OCI-LY1 (cell line): ENCODE measurements at regions not wholly inside any gene's neighbourhood (a gene's known extent, or its start where the extent isn't known, plus 50 kb on each side); places are given as distances from the start of the nearest gene placed in this dataset.

Source experiments
- H2AFZ ChIP-seq: fragments of 200-600 bp; sonication (generic), shearing (Covaris generic); 2 replicates; pipeline ENCODE4 v1.6.0; 2014; ENCODE audit warnings: antibody characterized with exemption, mild to moderate bottlenecking, low read length
- H3F3A ChIP-seq: fragments of 200-600 bp; sonication (generic), shearing (Covaris generic); 2 replicates; pipeline ENCODE4 v1.6.0; 2014; ENCODE audit warnings: mild to moderate bottlenecking, antibody characterized with exemption, low read length, moderate library complexity; ENCODE audit not compliant: insufficient read depth
- H3K27ac ChIP-seq: fragments of 200-600 bp; sonication (generic); 2 replicates; pipeline ENCODE4 v1.5.1; 2014; ENCODE audit warnings: low read length, mixed run types, mild to moderate bottlenecking, low read depth; ENCODE audit not compliant: poor library complexity, severe bottlenecking
- H3K27me3 ChIP-seq: fragments of 200-600 bp; sonication (generic); 2 replicates; pipeline ENCODE4 v1.6.0; 2014; ENCODE audit warnings: antibody characterized with exemption, mild to moderate bottlenecking, low read length, moderate library complexity; ENCODE audit not compliant: insufficient read depth
- H3K36me3 ChIP-seq: fragments of 200-600 bp; sonication (generic); 2 replicates; pipeline ENCODE4 v1.6.1; 2014; ENCODE audit warnings: mild to moderate bottlenecking, antibody characterized with exemption, low read length, moderate library complexity, mixed read lengths; ENCODE audit not compliant: insufficient read depth
- H3K4me1 ChIP-seq: fragments of 200-600 bp; sonication (generic); 2 replicates; pipeline ENCODE4 v1.5.1; 2014; ENCODE audit warnings: mild to moderate bottlenecking, low read length, moderate library complexity; ENCODE audit not compliant: insufficient read depth, severe bottlenecking
- H3K4me2 ChIP-seq: fragments of 200-600 bp; sonication (generic), shearing (Covaris generic); 2 replicates; pipeline ENCODE4 v1.6.1; 2014; ENCODE audit warnings: low read length
- H3K4me3 ChIP-seq: fragments of 200-600 bp; sonication (generic); 2 replicates; pipeline ENCODE4 v1.5.1; 2014; ENCODE audit warnings: low read length, low read depth, mild to moderate bottlenecking, mixed read lengths; ENCODE audit not compliant: poor library complexity, severe bottlenecking
- H3K79me2 ChIP-seq: fragments of 200-600 bp; shearing (Covaris generic); 2 replicates; pipeline ENCODE4 v1.6.1; 2016; ENCODE audit warnings: mixed run types, low read length, mixed read lengths; ENCODE audit not compliant: insufficient read depth
- H3K9ac ChIP-seq: fragments of 200-600 bp; sonication (generic), shearing (Covaris generic); 2 replicates; pipeline ENCODE4 v1.6.1; 2014; ENCODE audit warnings: mild to moderate bottlenecking, low read length, mixed read lengths
- H3K9me2 ChIP-seq: fragments of 200-600 bp; sonication (generic), shearing (Covaris generic); 2 replicates; pipeline ENCODE4 v1.6.1; 2014; ENCODE audit warnings: low read depth, mild to moderate bottlenecking, low read length, mixed read lengths
- H3K9me3 ChIP-seq: fragments of 200-600 bp; shearing (Covaris generic); 2 replicates; pipeline ENCODE4 v1.6.1; 2014; ENCODE audit warnings: low read length, mixed read lengths
- H4K20me1 ChIP-seq: fragments of 200-600 bp; sonication (generic), shearing (Covaris generic); 2 replicates; pipeline ENCODE4 v1.6.0; 2016; ENCODE audit warnings: mild to moderate bottlenecking, low read length; ENCODE audit not compliant: insufficient read depth
- CTCF ChIP-seq: fragments of 200-600 bp; sonication (generic), shearing (Covaris generic); IDR thresholded peaks from 2 replicates; pipeline ENCODE4 v1.5.1; 2017; ENCODE audit warnings: mild to moderate bottlenecking, antibody characterized with exemption, low read length, moderate library complexity, mixed read lengths
- EZH2 ChIP-seq: fragments of 200-600 bp; sonication (generic), shearing (Covaris generic); IDR thresholded peaks from 2 replicates; pipeline ENCODE4 v1.8.0; 2017; ENCODE audit warnings: borderline replicate concordance, mixed run types, mild to moderate bottlenecking, antibody characterized with exemption, low read length, moderate library complexity, mixed read lengths

GRCh38 chr1:29829448-29830344, 593.4 kb downstream of the PTPRU start:
- no peaks in the 10 kb centered on the region for H4K20me1 ChIP-seq
- H3K27ac ChIP-seq, result no peak overlapping the region
- no peaks in the 10 kb centered on the region for H3K9me2 ChIP-seq
- no peak for TF ChIP-seq CTCF
- no peak for TF ChIP-seq EZH2
- no peaks in the 10 kb centered on the region for H3K9me3 ChIP-seq
- no peak overlapping the region for H3K4me2 ChIP-seq
- H3K79me2 ChIP-seq, result no peaks in the 10 kb centered on the region
- no peak overlapping the region for H3K9ac ChIP-seq
- no peak overlapping the region for H2AFZ ChIP-seq
- no peaks in the 10 kb centered on the region for H3K36me3 ChIP-seq
- H3F3A ChIP-seq, result no peaks in the 10 kb centered on the region
- no peak overlapping the region for H3K4me3 ChIP-seq
- no peaks in the 10 kb centered on the region for H3K4me1 ChIP-seq
- no peaks in the 10 kb centered on the region for H3K27me3 ChIP-seq

GRCh38 chr1:29828526-29829447, 592.5 kb downstream of the PTPRU start:
- TF ChIP-seq EZH2 (no peak), CTCF (no peak)
- H4K20me1 ChIP-seq, result no peaks in the 10 kb centered on the region
- H3F3A ChIP-seq, result no peaks in the 10 kb centered on the region
- H3K9me3 ChIP-seq, result no peaks in the 10 kb centered on the region
- H3K4me2 ChIP-seq, result no peak overlapping the region
- no peaks in the 10 kb centered on the region for H3K4me1 ChIP-seq
- no peak overlapping the region for H3K4me3 ChIP-seq
- H3K9ac ChIP-seq, result no peak overlapping the region
- H3K9me2 ChIP-seq, result no peaks in the 10 kb centered on the region
- no peaks in the 10 kb centered on the region for H3K79me2 ChIP-seq
- H2AFZ ChIP-seq, result no peak overlapping the region
- H3K27ac ChIP-seq, result no peak overlapping the region
- no peaks in the 10 kb centered on the region for H3K27me3 ChIP-seq
- no peaks in the 10 kb centered on the region for H3K36me3 ChIP-seq

- H3K9me2 ChIP-seq, result no peaks in the 10 kb centered on the region
- no peak overlapping the region for H3K9ac ChIP-seq
- no peaks in the 10 kb centered on the region for H3K79me2 ChIP-seq
- no peak overlapping the region for H3K4me3 ChIP-seq
- H3K27ac ChIP-seq, result no peak overlapping the region
- H4K20me1 ChIP-seq, result no peaks in the 10 kb centered on the region
- H3K9me3 ChIP-seq, result no peaks in the 10 kb centered on the region
- no peak for TF ChIP-seq CTCF
- TF ChIP-seq EZH2, result no peak
- H3K36me3 ChIP-seq, result no peaks in the 10 kb centered on the region
- H2AFZ ChIP-seq, result no peak overlapping the region
- H3F3A ChIP-seq, result no peaks in the 10 kb centered on the region
- no peaks in the 10 kb centered on the region for H3K4me1 ChIP-seq
- no peaks in the 10 kb centered on the region for H3K27me3 ChIP-seq
- H3K4me2 ChIP-seq, result no peak overlapping the region
Observed at GRCh38 chr1:29827801-29828525, 591.6 kb downstream of the PTPRU start.
